ENCODE measurements at regions not wholly inside any gene's neighbourhood (a gene's known extent, or its start where the extent isn't known, plus 50 kb on each side); places are given as distances from the start of the nearest gene placed in this dataset.

DNA sequence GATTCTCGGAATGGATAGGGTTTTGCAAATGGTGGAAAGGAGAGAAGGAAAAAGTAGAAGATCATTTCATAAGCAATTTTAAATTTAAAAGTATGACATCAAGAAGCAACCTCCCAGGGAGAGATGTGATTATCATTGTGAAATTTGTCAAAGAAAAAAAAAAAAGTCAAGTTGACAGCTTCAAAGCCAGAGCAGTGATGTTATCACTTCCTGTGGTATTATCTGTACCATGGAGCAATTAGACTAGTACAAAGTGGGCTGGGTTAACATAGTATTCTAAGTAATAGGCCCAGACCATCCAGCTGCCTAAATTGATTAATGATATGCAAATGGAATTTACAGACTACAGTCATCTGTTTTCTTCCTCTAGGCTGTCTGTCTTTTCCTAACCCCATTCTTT lies 84.0 kb upstream of the NPY start:
- TF ChIP-seq, protein P1, sequence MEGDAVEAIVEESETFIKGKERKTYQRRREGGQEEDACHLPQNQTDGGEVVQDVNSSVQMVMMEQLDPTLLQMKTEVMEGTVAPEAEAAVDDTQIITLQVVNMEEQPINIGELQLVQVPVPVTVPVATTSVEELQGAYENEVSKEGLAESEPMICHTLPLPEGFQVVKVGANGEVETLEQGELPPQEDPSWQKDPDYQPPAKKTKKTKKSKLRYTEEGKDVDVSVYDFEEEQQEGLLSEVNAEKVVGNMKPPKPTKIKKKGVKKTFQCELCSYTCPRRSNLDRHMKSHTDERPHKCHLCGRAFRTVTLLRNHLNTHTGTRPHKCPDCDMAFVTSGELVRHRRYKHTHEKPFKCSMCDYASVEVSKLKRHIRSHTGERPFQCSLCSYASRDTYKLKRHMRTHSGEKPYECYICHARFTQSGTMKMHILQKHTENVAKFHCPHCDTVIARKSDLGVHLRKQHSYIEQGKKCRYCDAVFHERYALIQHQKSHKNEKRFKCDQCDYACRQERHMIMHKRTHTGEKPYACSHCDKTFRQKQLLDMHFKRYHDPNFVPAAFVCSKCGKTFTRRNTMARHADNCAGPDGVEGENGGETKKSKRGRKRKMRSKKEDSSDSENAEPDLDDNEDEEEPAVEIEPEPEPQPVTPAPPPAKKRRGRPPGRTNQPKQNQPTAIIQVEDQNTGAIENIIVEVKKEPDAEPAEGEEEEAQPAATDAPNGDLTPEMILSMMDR (IDR thresholded peaks at IDR 0.05) = no peak
- TF ChIP-seq POLR2AphosphoS5 (IDR thresholded peaks at IDR 0.05; ENCODE audit: low read depth, low read length) = peak; percentile 50; the same call in 1 of the 2 replicates
- no peak for TF ChIP-seq TAF1 (IDR thresholded peaks at IDR 0.05; ENCODE audit: borderline replicate concordance, low read depth, low read length)
- peak; percentile 97 for TF ChIP-seq GATA2 (CRISPR knock-in tag; IDR thresholded peaks at IDR 0.05)
- TF ChIP-seq NFIC (IDR thresholded peaks at IDR 0.05; ENCODE audit: borderline replicate concordance) = no peak

Measured in SK-N-SH (cell line).